ENCODE measurements at regions not wholly inside any gene's neighbourhood (a gene's known extent, or its start where the extent isn't known, plus 50 kb on each side); places are given as distances from the start of the nearest gene placed in this dataset.

- no peak for TF ChIP-seq EP300 (IDR thresholded peaks at IDR 0.05)
- TF ChIP-seq, protein P1, sequence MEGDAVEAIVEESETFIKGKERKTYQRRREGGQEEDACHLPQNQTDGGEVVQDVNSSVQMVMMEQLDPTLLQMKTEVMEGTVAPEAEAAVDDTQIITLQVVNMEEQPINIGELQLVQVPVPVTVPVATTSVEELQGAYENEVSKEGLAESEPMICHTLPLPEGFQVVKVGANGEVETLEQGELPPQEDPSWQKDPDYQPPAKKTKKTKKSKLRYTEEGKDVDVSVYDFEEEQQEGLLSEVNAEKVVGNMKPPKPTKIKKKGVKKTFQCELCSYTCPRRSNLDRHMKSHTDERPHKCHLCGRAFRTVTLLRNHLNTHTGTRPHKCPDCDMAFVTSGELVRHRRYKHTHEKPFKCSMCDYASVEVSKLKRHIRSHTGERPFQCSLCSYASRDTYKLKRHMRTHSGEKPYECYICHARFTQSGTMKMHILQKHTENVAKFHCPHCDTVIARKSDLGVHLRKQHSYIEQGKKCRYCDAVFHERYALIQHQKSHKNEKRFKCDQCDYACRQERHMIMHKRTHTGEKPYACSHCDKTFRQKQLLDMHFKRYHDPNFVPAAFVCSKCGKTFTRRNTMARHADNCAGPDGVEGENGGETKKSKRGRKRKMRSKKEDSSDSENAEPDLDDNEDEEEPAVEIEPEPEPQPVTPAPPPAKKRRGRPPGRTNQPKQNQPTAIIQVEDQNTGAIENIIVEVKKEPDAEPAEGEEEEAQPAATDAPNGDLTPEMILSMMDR (IDR thresholded peaks at IDR 0.05) = no peak
These were observed 107.6 kb downstream of the SHANK2 start for GRCh38 chr11:71144736-71145135.
